ENCODE measurements at regions not wholly inside any gene's neighbourhood (a gene's known extent, or its start where the extent isn't known, plus 50 kb on each side); places are given as distances from the start of the nearest gene placed in this dataset.

DNA sequence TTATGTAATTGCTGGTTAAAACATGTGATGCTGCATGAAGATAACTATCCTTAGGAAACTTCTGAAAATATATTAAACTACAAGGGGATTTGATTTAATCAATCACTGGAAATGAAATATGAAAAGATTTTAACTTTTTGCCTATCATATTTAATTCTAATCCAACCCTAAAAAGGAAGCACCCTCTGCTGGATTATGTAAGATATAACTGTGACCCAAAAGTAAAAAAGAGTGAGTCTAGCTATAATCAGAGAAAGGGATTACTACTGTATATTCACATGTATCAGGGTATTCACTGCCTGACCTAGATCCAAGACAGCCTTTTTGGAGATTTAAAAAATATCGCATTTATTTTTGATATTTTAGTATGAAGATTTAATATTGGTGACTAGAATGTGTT lies 295.5 kb downstream of the MDFIC start:
- no peak overlapping the region for H2BK12ac ChIP-seq (ENCODE audit: low read depth, low read length)
- no peak for TF ChIP-seq SP1 (IDR thresholded peaks at IDR 0.05; ENCODE audit: low read depth, low read length)
- no peak for TF ChIP-seq EGR1 (IDR thresholded peaks at IDR 0.05; ENCODE audit: borderline replicate concordance, low read depth, low read length)
- TF ChIP-seq CHD2 (IDR thresholded peaks at IDR 0.05; ENCODE audit: low read length), result no peak
- no peak for TF ChIP-seq RNF2 (IDR thresholded peaks at IDR 0.05; ENCODE audit: borderline replicate concordance, low read depth, low read length, missing control alignments, poor library complexity, severe bottlenecking)
- TF ChIP-seq KDM4A (IDR thresholded peaks at IDR 0.05; ENCODE audit: low read depth, low read length, severe bottlenecking), result no peak
- no peak for TF ChIP-seq CBX8 (IDR thresholded peaks at IDR 0.05; ENCODE audit: borderline replicate concordance, low read depth, low read length)
- no peak for TF ChIP-seq SIRT6 (IDR thresholded peaks at IDR 0.05; ENCODE audit: low read length)
- no peak for TF ChIP-seq HDAC6 (IDR thresholded peaks at IDR 0.05; ENCODE audit: low read depth, low read length)
- no peak for TF ChIP-seq SAP30 (IDR thresholded peaks at IDR 0.05; ENCODE audit: insufficient read depth, insufficient replicate concordance, low read length)
- TF ChIP-seq SIN3A (conservative IDR thresholded peaks at IDR 0.05 in 1 of 2, IDR thresholded peaks at IDR 0.05 in 1 of 2; ENCODE audit: low read depth in 1 of 2, low read length in 2 of 2), result no peak
- TF ChIP-seq TBP (IDR thresholded peaks at IDR 0.05; ENCODE audit: low read depth, low read length), result no peak
- TF ChIP-seq JUND (IDR thresholded peaks at IDR 0.05; ENCODE audit: low read length), result no peak
- TF ChIP-seq ASH2L (IDR thresholded peaks at IDR 0.05; ENCODE audit: low read length), result no peak
- no peak for TF ChIP-seq SUZ12 (IDR thresholded peaks at IDR 0.05; ENCODE audit: low read length)
- TF ChIP-seq RBBP5 (IDR thresholded peaks at IDR 0.05; ENCODE audit: borderline replicate concordance, low read depth, low read length), result no peak

More for the DNA sequence above, 295.5 kb downstream of the MDFIC start:
- Histone ChIP-seq H3K9ac (replicated peaks in 1 of 4; ENCODE audit: extremely low read depth in 1 of 4, low read depth in 3 of 4, low read length in 3 of 4) (no peak overlapping the region), H2AK5ac (ENCODE audit: low read depth, low read length) (no peak overlapping the region), H2AFZ (ENCODE audit: low read length) (no peak overlapping the region), H2BK120ac (replicated peaks; ENCODE audit: low read depth, low read length) (no peak overlapping the region), H4K8ac (ENCODE audit: extremely low read depth, insufficient read depth, low read length) (no peak overlapping the region), H3K9me3 (ENCODE audit: insufficient read depth in 2 of 2, low read depth in 1 of 2, low read length in 1 of 2) (no peaks in the 10 kb centered on the region), H3K23me2 (ENCODE audit: low read depth, low read length) (no peaks in the 10 kb centered on the region), H3K4me3 (ENCODE audit: extremely low read depth in 1 of 4, insufficient read depth in 2 of 4, low read depth in 3 of 4, low read length in 4 of 4) (no peak overlapping the region), H2BK20ac (ENCODE audit: low read length) (no peak overlapping the region), H3K23ac (ENCODE audit: insufficient read length) (no peak overlapping the region), H3K18ac (ENCODE audit: extremely low read depth, low read length) (no peak overlapping the region), H4K5ac (ENCODE audit: insufficient read length, low read depth, low read length) (no peak overlapping the region), H3K4me2 (ENCODE audit: insufficient read depth in 1 of 2, low read depth in 2 of 2, low read length in 2 of 2) (no peak overlapping the region), H2BK15ac (ENCODE audit: low read length) (no peak overlapping the region), H3K79me1 (ENCODE audit: low read depth, low read length) (no peaks in the 10 kb centered on the region), H3K4ac (replicated peaks; ENCODE audit: insufficient read length, low read depth, low read length) (no peak overlapping the region), H3K56ac (replicated peaks; ENCODE audit: insufficient read length, low read depth, low read length) (no peak overlapping the region), H4K91ac (replicated peaks; ENCODE audit: insufficient read length, low read length) (no peak overlapping the region), H4K20me1 (replicated peaks in 1 of 2; ENCODE audit: control insufficient read depth in 1 of 2, insufficient read depth in 2 of 2, low read length in 2 of 2) (no peaks in the 10 kb centered on the region), H2BK5ac (ENCODE audit: low read depth, low read length) (no peak overlapping the region), H3K4me1 (replicated peaks in 1 of 4; ENCODE audit: control insufficient read depth in 3 of 4, insufficient read depth in 4 of 4, low read length in 3 of 4) (no peaks in the 10 kb centered on the region), H3K79me2 (ENCODE audit: control insufficient read depth in 1 of 2, insufficient read depth in 2 of 2, low read length in 2 of 2) (no peaks in the 10 kb centered on the region), H3K27ac (ENCODE audit: low read depth, low read length) (no peak overlapping the region), H3K14ac (ENCODE audit: insufficient read length) (no peak overlapping the region), H3K27me3 (replicated peaks in 1 of 4; ENCODE audit: control insufficient read depth in 3 of 4, extremely low read depth in 1 of 4, insufficient read depth in 3 of 4, low read length in 3 of 4) (peaks cover 0 to 11% (median 0%) of the 10 kb centered on the region in 4 experiments; a peak in 2 of 7 replicates), H3K36me3 (ENCODE audit: control insufficient read depth in 2 of 4, insufficient read depth in 4 of 4, low read length in 3 of 4) (no peaks in the 10 kb centered on the region)
- FAIRE-seq (no peak), DNase-seq (ENCODE audit: low read depth in 1 of 2, low spot score in 2 of 2) (no peak)
- WGBS, 2 experiments (ENCODE audit: extremely low coverage in 1 of 2, insufficient coverage in 1 of 2, insufficient read length in 1 of 2, insufficient replicate concordance in 2 of 2, low coverage in 1 of 2, low lambda C conversion rate in 2 of 2, missing lambda C conversion rate in 1 of 2), result 80 to 100% methylated on average over 1 of the region's 1 CpG
- ChIA-PET POLR2A (ENCODE audit: partially characterized antibody) (interaction anchor here (0.7 kb wide), 1 partner anchor 1042 kb away, joined by 3 read pairs; no protein-coding TSS in a partner anchor), CTCF (ENCODE audit: partially characterized antibody) (interaction anchor here (0.6 to 2.1 kb wide), 6 partner anchors 9 to 487 kb away, joined by 3 to 7 read pairs (median 4); no protein-coding TSS in a partner anchor)
